ENCODE measurements at regions not wholly inside any gene's neighbourhood (a gene's known extent, or its start where the extent isn't known, plus 50 kb on each side); places are given as distances from the start of the nearest gene placed in this dataset.

DNA sequence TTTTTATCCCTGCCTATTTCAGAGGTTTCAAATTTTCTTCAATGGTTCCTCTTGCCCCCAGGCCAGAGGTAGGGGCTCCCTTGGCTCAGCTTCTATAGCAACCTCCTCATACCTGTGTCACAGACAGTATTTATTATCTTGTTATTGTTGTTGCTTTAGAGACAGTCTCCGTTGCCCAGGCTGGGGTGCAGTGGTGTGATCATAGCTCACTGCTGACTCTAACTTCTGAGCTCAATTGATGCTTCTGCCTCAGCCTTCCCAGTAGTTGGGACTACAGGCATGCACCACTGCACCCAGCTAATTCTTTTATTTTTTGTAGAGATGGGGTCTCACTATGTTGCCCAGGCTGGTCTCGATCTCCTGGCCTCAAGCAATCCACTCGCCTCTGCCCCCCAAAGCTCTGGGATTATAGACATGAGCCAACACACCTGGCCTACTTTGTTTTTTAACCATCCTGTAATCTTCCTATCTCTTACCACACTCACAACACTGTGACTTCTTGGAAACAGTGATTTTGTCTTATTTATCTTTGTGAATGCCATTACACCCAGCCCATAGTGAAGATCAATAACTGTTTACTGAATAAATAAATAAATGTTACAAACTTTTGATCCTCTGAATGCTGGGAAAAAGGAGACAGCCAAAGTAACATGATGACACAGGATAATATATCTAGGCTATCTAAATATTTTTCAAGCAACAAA lies 95.9 kb downstream of the PHLDA1 start (continued):
- TF ChIP-seq KDM3A (CRISPR knock-in tag; IDR thresholded peaks at IDR 0.05; ENCODE audit: low read depth) (no peak), ZNF850 (CRISPR knock-in tag; conservative IDR thresholded peaks at IDR 0.05) (no peak), GFI1 (CRISPR knock-in tag; IDR thresholded peaks at IDR 0.05; ENCODE audit: borderline replicate concordance) (0 out of 2 replicates have a peak, but pooled peaks have one; percentile 24), RARA (CRISPR knock-in tag; IDR thresholded peaks at IDR 0.05) (peak; percentile 60), U2AF1 (optimal IDR thresholded peaks at IDR 0.05; ENCODE audit: low read depth, low read length) (no peak), THAP11 (CRISPR knock-in tag; IDR thresholded peaks at IDR 0.05) (0 out of 2 replicates have a peak, but pooled peaks have one; percentile 33), ZNF556 (CRISPR knock-in tag; IDR thresholded peaks at IDR 0.05; ENCODE audit: borderline replicate concordance) (no peak), POGZ (CRISPR knock-in tag; IDR thresholded peaks at IDR 0.05) (peak; percentile 47; the same call in 1 of the 2 replicates), FOXO1 (CRISPR knock-in tag; IDR thresholded peaks at IDR 0.05) (0 out of 2 replicates have a peak, but pooled peaks have one; percentile 11), BCL6 (CRISPR knock-in tag; IDR thresholded peaks at IDR 0.05) (peak; percentile 78), ZNF44 (CRISPR knock-in tag; IDR thresholded peaks at IDR 0.05) (no peak), SATB2 (CRISPR knock-in tag; IDR thresholded peaks at IDR 0.05) (no peak), ZKSCAN8 (CRISPR knock-in tag; IDR thresholded peaks at IDR 0.05; ENCODE audit: borderline replicate concordance) (0 out of 2 replicates have a peak, but pooled peaks have one; percentile 19), ZNF788 (CRISPR knock-in tag; IDR thresholded peaks at IDR 0.05; ENCODE audit: borderline replicate concordance) (no peak), SOX6 (IDR thresholded peaks at IDR 0.05) (no peak), SOX6 (CRISPR knock-in tag; IDR thresholded peaks at IDR 0.05) (peak; percentile 46; the same call in 1 of the 2 replicates), PPARG (CRISPR knock-in tag; conservative IDR thresholded peaks at IDR 0.05) (0 out of 2 replicates have a peak, but pooled peaks have one; percentile 30), NR2F6 (IDR thresholded peaks at IDR 0.05) (no peak), NR2F6 (CRISPR knock-in tag; IDR thresholded peaks at IDR 0.05) (peak; percentile 44; the same call in 1 of the 2 replicates), RORA (CRISPR knock-in tag; IDR thresholded peaks at IDR 0.05) (no peak), ZNF24 (IDR thresholded peaks at IDR 0.05) (no peak), SMAD9 (CRISPR knock-in tag; IDR thresholded peaks at IDR 0.05) (no peak), FOXA3 (CRISPR knock-in tag; IDR thresholded peaks at IDR 0.05) (peak; percentile 82)
- TF ChIP-seq, protein P1, sequence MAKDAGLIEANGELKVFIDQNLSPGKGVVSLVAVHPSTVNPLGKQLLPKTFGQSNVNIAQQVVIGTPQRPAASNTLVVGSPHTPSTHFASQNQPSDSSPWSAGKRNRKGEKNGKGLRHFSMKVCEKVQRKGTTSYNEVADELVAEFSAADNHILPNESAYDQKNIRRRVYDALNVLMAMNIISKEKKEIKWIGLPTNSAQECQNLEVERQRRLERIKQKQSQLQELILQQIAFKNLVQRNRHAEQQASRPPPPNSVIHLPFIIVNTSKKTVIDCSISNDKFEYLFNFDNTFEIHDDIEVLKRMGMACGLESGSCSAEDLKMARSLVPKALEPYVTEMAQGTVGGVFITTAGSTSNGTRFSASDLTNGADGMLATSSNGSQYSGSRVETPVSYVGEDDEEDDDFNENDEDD (CRISPR knock-in tag; IDR thresholded peaks at IDR 0.05; ENCODE audit: borderline replicate concordance) = no peak
- TF ChIP-seq, protein P2, sequence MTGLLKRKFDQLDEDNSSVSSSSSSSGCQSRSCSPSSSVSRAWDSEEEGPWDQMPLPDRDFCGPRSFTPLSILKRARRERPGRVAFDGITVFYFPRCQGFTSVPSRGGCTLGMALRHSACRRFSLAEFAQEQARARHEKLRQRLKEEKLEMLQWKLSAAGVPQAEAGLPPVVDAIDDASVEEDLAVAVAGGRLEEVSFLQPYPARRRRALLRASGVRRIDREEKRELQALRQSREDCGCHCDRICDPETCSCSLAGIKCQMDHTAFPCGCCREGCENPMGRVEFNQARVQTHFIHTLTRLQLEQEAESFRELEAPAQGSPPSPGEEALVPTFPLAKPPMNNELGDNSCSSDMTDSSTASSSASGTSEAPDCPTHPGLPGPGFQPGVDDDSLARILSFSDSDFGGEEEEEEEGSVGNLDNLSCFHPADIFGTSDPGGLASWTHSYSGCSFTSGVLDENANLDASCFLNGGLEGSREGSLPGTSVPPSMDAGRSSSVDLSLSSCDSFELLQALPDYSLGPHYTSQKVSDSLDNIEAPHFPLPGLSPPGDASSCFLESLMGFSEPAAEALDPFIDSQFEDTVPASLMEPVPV (CRISPR knock-in tag; IDR thresholded peaks at IDR 0.05) = no peak
- TF ChIP-seq, protein P3, sequence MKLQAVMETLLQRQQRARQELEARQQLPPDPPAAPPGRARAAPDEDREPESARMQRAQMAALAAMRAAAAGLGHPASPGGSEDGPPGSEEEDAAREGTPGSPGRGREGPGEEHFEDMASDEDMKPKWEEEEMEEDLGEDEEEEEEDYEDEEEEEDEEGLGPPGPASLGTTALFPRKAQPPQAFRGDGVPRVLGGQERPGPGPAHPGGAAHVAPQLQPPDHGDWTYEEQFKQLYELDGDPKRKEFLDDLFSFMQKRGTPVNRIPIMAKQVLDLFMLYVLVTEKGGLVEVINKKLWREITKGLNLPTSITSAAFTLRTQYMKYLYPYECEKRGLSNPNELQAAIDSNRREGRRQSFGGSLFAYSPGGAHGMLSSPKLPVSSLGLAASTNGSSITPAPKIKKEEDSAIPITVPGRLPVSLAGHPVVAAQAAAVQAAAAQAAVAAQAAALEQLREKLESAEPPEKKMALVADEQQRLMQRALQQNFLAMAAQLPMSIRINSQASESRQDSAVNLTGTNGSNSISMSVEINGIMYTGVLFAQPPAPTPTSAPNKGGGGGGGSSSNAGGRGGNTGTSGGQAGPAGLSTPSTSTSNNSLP (IDR thresholded peaks at IDR 0.05; ENCODE audit: low read depth, low read length) = peak; percentile 39; the same call in 1 of the 2 replicates
- TF ChIP-seq, protein P4, sequence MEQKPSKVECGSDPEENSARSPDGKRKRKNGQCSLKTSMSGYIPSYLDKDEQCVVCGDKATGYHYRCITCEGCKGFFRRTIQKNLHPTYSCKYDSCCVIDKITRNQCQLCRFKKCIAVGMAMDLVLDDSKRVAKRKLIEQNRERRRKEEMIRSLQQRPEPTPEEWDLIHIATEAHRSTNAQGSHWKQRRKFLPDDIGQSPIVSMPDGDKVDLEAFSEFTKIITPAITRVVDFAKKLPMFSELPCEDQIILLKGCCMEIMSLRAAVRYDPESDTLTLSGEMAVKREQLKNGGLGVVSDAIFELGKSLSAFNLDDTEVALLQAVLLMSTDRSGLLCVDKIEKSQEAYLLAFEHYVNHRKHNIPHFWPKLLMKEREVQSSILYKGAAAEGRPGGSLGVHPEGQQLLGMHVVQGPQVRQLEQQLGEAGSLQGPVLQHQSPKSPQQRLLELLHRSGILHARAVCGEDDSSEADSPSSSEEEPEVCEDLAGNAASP (CRISPR knock-in tag; IDR thresholded peaks at IDR 0.05; ENCODE audit: borderline replicate concordance) = peak; percentile 22; the same call in 1 of the 2 replicates
